ENCODE measurements at regions not wholly inside any gene's neighbourhood (a gene's known extent, or its start where the extent isn't known, plus 50 kb on each side); places are given as distances from the start of the nearest gene placed in this dataset.

DNA sequence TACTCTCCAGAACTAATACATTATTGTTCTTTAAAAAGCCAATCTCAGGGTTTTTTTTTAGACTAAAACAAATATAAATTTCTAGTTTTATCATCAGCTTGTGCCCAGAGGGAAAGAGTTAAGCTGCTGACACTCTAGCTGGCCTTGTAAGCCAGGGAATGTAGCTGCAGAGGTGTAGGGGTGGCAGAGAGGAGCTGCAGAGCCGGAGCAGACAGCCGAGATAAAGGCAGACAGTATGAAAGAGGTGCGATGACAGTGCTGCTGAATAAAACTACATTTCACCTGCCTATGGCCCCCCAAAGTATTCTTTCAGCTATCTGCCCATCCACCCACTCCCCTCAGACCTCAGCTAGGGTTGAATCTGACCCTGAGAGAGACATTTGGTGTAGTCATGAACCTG lies 653.7 kb upstream of the ZWINT start:
- Mint-ChIP-seq H3K27me3 (ENCODE audit: unreplicated experiment) (no peaks in the 10 kb centered on the region), H3K27ac (ENCODE audit: unreplicated experiment) (no peak overlapping the region), H3K4me3 (ENCODE audit: unreplicated experiment) (no peak overlapping the region), H3K36me3 (ENCODE audit: unreplicated experiment) (no peaks in the 10 kb centered on the region), H3K9me3 (ENCODE audit: unreplicated experiment) (peaks cover 17% of the 10 kb centered on the region), H3K4me1 (ENCODE audit: unreplicated experiment) (no peaks in the 10 kb centered on the region)
- no peak for TF ChIP-seq CTCF (IDR thresholded peaks at IDR 0.05)
- no peak for DNase-seq (ENCODE audit: extremely low spot score, unreplicated experiment)

- DNase-seq (ENCODE audit: extremely low spot score, unreplicated experiment), result no peak
- Mint-ChIP-seq H3K27ac (ENCODE audit: unreplicated experiment) (no peak overlapping the region), H3K9me3 (ENCODE audit: unreplicated experiment) (peaks cover 29% of the 10 kb centered on the region), H3K4me1 (ENCODE audit: unreplicated experiment) (no peaks in the 10 kb centered on the region), H3K27me3 (ENCODE audit: unreplicated experiment) (no peaks in the 10 kb centered on the region), H3K36me3 (ENCODE audit: unreplicated experiment) (no peaks in the 10 kb centered on the region), H3K4me3 (ENCODE audit: unreplicated experiment) (no peak overlapping the region)
- no peak for TF ChIP-seq CTCF (IDR thresholded peaks at IDR 0.05)
Measured at GRCh38 chr10:57008189-57008588, 647.1 kb upstream of the ZWINT start.

- TF ChIP-seq CTCF (IDR thresholded peaks at IDR 0.05), result no peak
- Mint-ChIP-seq H3K27ac (ENCODE audit: unreplicated experiment) (no peak overlapping the region), H3K4me3 (ENCODE audit: unreplicated experiment) (no peak overlapping the region), H3K27me3 (ENCODE audit: unreplicated experiment) (no peaks in the 10 kb centered on the region), H3K9me3 (ENCODE audit: unreplicated experiment) (peaks cover 46% of the 10 kb centered on the region), H3K4me1 (ENCODE audit: unreplicated experiment) (no peaks in the 10 kb centered on the region), H3K36me3 (ENCODE audit: unreplicated experiment) (no peaks in the 10 kb centered on the region)
- DNase-seq (ENCODE audit: extremely low spot score, unreplicated experiment), result no peak
Measured at GRCh38 chr10:56991591-56992069, 630.6 kb upstream of the ZWINT start.

- no peak for TF ChIP-seq CTCF (IDR thresholded peaks at IDR 0.05)
- Mint-ChIP-seq H3K4me1 (ENCODE audit: unreplicated experiment) (no peaks in the 10 kb centered on the region), H3K27ac (ENCODE audit: unreplicated experiment) (no peak overlapping the region)
Measured at GRCh38 chr10:56975513-56975912, 614.5 kb upstream of the ZWINT start.

DNA sequence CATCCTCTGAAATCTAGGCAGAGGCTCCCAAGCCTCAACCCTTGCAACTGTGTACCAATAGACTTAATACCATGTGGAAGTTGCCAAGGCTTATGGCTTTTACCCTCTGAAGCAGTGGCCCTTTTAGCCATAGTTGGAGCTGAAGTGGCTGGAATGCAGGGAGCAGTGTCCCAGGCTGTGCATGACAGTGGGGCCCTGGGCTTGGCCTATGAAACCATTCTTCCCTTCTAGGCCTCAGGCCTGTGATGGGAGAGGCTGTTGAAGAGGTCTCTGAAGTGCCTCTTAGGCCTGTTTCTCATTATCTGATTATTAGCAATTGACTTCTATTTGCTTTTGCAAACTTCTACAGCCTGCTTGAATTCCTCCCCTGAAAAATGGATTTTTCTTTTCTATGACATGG lies 612.7 kb upstream of the ZWINT start:
- Mint-ChIP-seq H3K4me1 (ENCODE audit: unreplicated experiment) (no peaks in the 10 kb centered on the region), H3K4me3 (ENCODE audit: unreplicated experiment) (no peak overlapping the region), H3K9me3 (ENCODE audit: unreplicated experiment) (peaks cover 18% of the 10 kb centered on the region), H3K36me3 (ENCODE audit: unreplicated experiment) (no peaks in the 10 kb centered on the region), H3K27ac (ENCODE audit: unreplicated experiment) (no peak overlapping the region), H3K27me3 (ENCODE audit: unreplicated experiment) (no peaks in the 10 kb centered on the region)
- no peak for DNase-seq (ENCODE audit: extremely low spot score, unreplicated experiment)
- TF ChIP-seq CTCF (IDR thresholded peaks at IDR 0.05), result no peak

More at GRCh38 chr10:56975513-56975912, 614.5 kb upstream of the ZWINT start:
- peaks cover 15% of the 10 kb centered on the region for H3K9me3 Mint-ChIP-seq (ENCODE audit: unreplicated experiment)
- no peak overlapping the region for H3K4me3 Mint-ChIP-seq (ENCODE audit: unreplicated experiment)
- no peaks in the 10 kb centered on the region for H3K27me3 Mint-ChIP-seq (ENCODE audit: unreplicated experiment)
- DNase-seq (ENCODE audit: extremely low spot score, unreplicated experiment), result no peak
- no peaks in the 10 kb centered on the region for H3K36me3 Mint-ChIP-seq (ENCODE audit: unreplicated experiment)

Data from osteocyte (in vitro differentiated cells).